Mesothelial cell of epicardium (in vitro differentiated cells): ENCODE measurements at regions not wholly inside any gene's neighbourhood (a gene's known extent, or its start where the extent isn't known, plus 50 kb on each side); places are given as distances from the start of the nearest gene placed in this dataset.

Source experiments
- DNase-seq, 2 experiments: peaks; one replicate each; pipeline ENCODE4 v3.0.0; 2021; ENCODE audit warnings: low spot score in 2 of 2; ENCODE audit not compliant: unreplicated experiment in 2 of 2
- H3K27ac Mint-ChIP-seq: 2 replicates; pipeline ENCODE4 v1.8.0; 2021; ENCODE audit warnings: mixed read lengths
- H3K27me3 Mint-ChIP-seq: 2 replicates; pipeline ENCODE4 v1.8.0; 2021; ENCODE audit warnings: low read depth, mixed read lengths
- H3K36me3 Mint-ChIP-seq: 2 replicates; pipeline ENCODE4 v1.8.0; 2021; ENCODE audit warnings: mixed read lengths
- H3K4me1 Mint-ChIP-seq: 2 replicates; pipeline ENCODE4 v1.8.0; 2021; ENCODE audit warnings: mixed read lengths
- H3K4me3 Mint-ChIP-seq: 2 replicates; pipeline ENCODE4 v1.8.0; 2021; ENCODE audit warnings: mild to moderate bottlenecking, moderate library complexity, mixed read lengths
- H3K9me3 Mint-ChIP-seq: 2 replicates; pipeline ENCODE4 v1.8.0; 2021; ENCODE audit warnings: mixed read lengths
- CTCF ChIP-seq: fragments of 200-600 bp; sonication (generic); IDR thresholded peaks from one replicate; pipeline ENCODE4 v1.5.0; 2021; ENCODE audit warnings: antibody characterized with exemption; ENCODE audit not compliant: unreplicated experiment

GRCh38 chr5:117701062-117701461, 1126.4 kb upstream of the SEMA6A start:
- H3K36me3 Mint-ChIP-seq = no peaks in the 10 kb centered on the region
- H3K27me3 Mint-ChIP-seq = no peaks in the 10 kb centered on the region

GRCh38 chr5:117692606-117693005, 1118.0 kb upstream of the SEMA6A start:
- no peak for TF ChIP-seq CTCF
- no peaks in the 10 kb centered on the region for H3K4me1 Mint-ChIP-seq
- no peaks in the 10 kb centered on the region for H3K36me3 Mint-ChIP-seq
- no peaks in the 10 kb centered on the region for H3K9me3 Mint-ChIP-seq
- H3K4me3 Mint-ChIP-seq = no peak overlapping the region
- no peak for DNase-seq
- no peaks in the 10 kb centered on the region for H3K27me3 Mint-ChIP-seq
- no peak overlapping the region for H3K27ac Mint-ChIP-seq

More at GRCh38 chr5:117701062-117701461, 1126.4 kb upstream of the SEMA6A start:
- Mint-ChIP-seq H3K4me3 (no peak overlapping the region), H3K4me1 (peaks cover 6% of the 10 kb centered on the region), H3K9me3 (peaks cover 7% of the 10 kb centered on the region), H3K27ac (no peak overlapping the region)
- TF ChIP-seq CTCF = no peak
- no peak for DNase-seq

GRCh38 chr5:117691081-117691870, 1116.7 kb upstream of the SEMA6A start:
- no peak for TF ChIP-seq CTCF
- Mint-ChIP-seq H3K4me1 (no peaks in the 10 kb centered on the region), H3K36me3 (no peaks in the 10 kb centered on the region), H3K27me3 (no peaks in the 10 kb centered on the region), H3K9me3 (peaks cover 4% of the 10 kb centered on the region), H3K27ac (no peak overlapping the region), H3K4me3 (no peak overlapping the region)
- no peak for DNase-seq

- no peak for DNase-seq
- Mint-ChIP-seq H3K27ac (no peak overlapping the region), H3K36me3 (no peaks in the 10 kb centered on the region), H3K27me3 (no peaks in the 10 kb centered on the region), H3K9me3 (peaks cover 4% of the 10 kb centered on the region), H3K4me3 (no peak overlapping the region), H3K4me1 (no peaks in the 10 kb centered on the region)
- TF ChIP-seq CTCF = no peak
Measured at GRCh38 chr5:117690612-117691011, 1116.0 kb upstream of the SEMA6A start.

GRCh38 chr5:117686926-117687325, 1112.3 kb upstream of the SEMA6A start:
- Mint-ChIP-seq H3K4me1 (peaks cover 16% of the 10 kb centered on the region), H3K36me3 (no peaks in the 10 kb centered on the region), H3K27me3 (no peaks in the 10 kb centered on the region), H3K27ac (no peak overlapping the region), H3K4me3 (no peak overlapping the region), H3K9me3 (peaks cover 4% of the 10 kb centered on the region)
- TF ChIP-seq CTCF = no peak
- no peak for DNase-seq
